RKO (cell line): ENCODE measurements at regions not wholly inside any gene's neighbourhood (a gene's known extent, or its start where the extent isn't known, plus 50 kb on each side); places are given as distances from the start of the nearest gene placed in this dataset.

ENCODE experiments used
- DNase-seq: peaks from one replicate; pipeline ENCODE4 v3.0.0-alpha.2; 2016; ENCODE audit warnings: low spot score

GRCh38 chr2:236934166-236934565, 151.5 kb upstream of the COPS8 start:
- no peak for DNase-seq

GRCh38 chr2:236934656-236935055, 151.0 kb upstream of the COPS8 start:
- DNase-seq: no peak

GRCh38 chr2:236935083-236935482, 150.6 kb upstream of the COPS8 start:
- DNase-seq: no peak

GRCh38 chr2:236935631-236936445, 149.9 kb upstream of the COPS8 start:
- DNase-seq: no peak

- no peak for DNase-seq
Measured at GRCh38 chr2:236936446-236936940, 149.2 kb upstream of the COPS8 start.

GRCh38 chr2:236938126-236938525, 147.6 kb upstream of the COPS8 start:
- DNase-seq: no peak

GRCh38 chr2:236939271-236939670, 146.4 kb upstream of the COPS8 start:
- no peak for DNase-seq

- peak; percentile 5 for DNase-seq
Measured at GRCh38 chr2:236939721-236940231, 145.9 kb upstream of the COPS8 start.

GRCh38 chr2:236940497-236940896, 145.2 kb upstream of the COPS8 start:
- DNase-seq: no peak

- no peak for DNase-seq
Measured at GRCh38 chr2:236940916-236941520, 144.7 kb upstream of the COPS8 start.

- DNase-seq: no peak
Measured at GRCh38 chr2:236941551-236941950, 144.1 kb upstream of the COPS8 start.

- no peak for DNase-seq
Measured at GRCh38 chr2:236942554-236942953, 143.1 kb upstream of the COPS8 start.

- no peak for DNase-seq
Measured at GRCh38 chr2:236943068-236943467, 142.6 kb upstream of the COPS8 start.

- DNase-seq: no peak
Measured at GRCh38 chr2:236943841-236944513, 141.7 kb upstream of the COPS8 start.

GRCh38 chr2:236944561-236944960, 141.1 kb upstream of the COPS8 start:
- DNase-seq: no peak

GRCh38 chr2:236945431-236946016, 140.2 kb upstream of the COPS8 start:
- DNase-seq: no peak

- DNase-seq: no peak
Measured at GRCh38 chr2:236946871-236947270, 138.8 kb upstream of the COPS8 start.

GRCh38 chr2:236947294-236947693, 138.4 kb upstream of the COPS8 start:
- no peak for DNase-seq

GRCh38 chr2:236947896-236948295, 137.8 kb upstream of the COPS8 start:
- no peak for DNase-seq

- no peak for DNase-seq
Measured at GRCh38 chr2:236949089-236949905, 136.4 kb upstream of the COPS8 start.

GRCh38 chr2:236951830-236952475, 133.7 kb upstream of the COPS8 start:
- DNase-seq: no peak
